NCI-H2196 (cell line): ENCODE measurements at regions not wholly inside any gene's neighbourhood (a gene's known extent, or its start where the extent isn't known, plus 50 kb on each side); places are given as distances from the start of the nearest gene placed in this dataset.

Experiments used
- DNase-seq: peaks from one replicate; lab custom pipeline; 2025; ENCODE audit not compliant: unreplicated experiment; lab: John Stamatoyannopoulos, UW

- DNase-seq = no peak
Observed at GRCh38 chr5:164007064-164007463, 501.6 kb downstream of the MAT2B start.

DNA sequence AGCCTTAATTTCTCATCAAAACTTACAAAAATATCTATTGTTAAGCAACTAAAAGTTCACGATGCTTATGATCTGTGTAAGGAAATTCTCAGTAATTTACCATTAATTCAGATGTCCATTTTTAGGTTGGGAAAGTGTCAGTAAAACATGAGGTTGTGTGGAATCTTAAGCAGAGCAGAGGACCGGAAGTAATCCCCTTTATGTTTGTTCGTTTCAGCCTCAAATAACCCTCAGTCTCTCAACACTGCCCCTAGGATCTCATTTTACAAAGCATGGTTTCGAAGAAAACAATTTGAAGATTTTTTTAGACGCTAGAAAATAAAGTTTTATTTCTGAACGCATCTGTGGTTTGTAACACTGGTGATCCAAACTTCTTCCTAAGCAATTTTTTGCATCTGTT, 504.2 kb downstream of the MAT2B start:
- no peak for DNase-seq

DNA sequence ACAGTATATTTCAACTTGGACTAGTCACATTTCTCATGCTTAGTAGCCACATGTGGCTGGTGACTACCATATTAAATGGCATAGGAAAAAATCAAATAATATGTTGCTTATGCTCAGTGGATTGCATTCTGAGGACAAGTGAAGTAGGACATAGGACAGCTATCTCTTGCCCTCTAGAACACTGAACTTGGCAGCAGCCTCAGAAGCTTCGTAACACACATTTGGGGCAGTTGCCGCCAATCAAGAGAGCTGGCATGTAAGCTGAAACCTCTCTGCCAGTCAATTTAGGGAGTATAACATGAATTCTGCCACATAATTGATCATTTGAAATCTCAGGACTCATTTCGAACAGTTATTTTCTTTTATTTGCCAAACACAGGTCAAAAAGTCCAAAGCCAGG, 505.5 kb downstream of the MAT2B start:
- DNase-seq = no peak

GRCh38 chr5:164012371-164012770, 507.0 kb downstream of the MAT2B start:
- DNase-seq = no peak

- DNase-seq = peak; percentile 68
Observed at GRCh38 chr5:164013077-164013670, 507.8 kb downstream of the MAT2B start.

GRCh38 chr5:164020116-164020515, 514.7 kb downstream of the MAT2B start:
- no peak for DNase-seq

- no peak for DNase-seq
Observed at GRCh38 chr5:164027738-164028137, 522.3 kb downstream of the MAT2B start.

DNA sequence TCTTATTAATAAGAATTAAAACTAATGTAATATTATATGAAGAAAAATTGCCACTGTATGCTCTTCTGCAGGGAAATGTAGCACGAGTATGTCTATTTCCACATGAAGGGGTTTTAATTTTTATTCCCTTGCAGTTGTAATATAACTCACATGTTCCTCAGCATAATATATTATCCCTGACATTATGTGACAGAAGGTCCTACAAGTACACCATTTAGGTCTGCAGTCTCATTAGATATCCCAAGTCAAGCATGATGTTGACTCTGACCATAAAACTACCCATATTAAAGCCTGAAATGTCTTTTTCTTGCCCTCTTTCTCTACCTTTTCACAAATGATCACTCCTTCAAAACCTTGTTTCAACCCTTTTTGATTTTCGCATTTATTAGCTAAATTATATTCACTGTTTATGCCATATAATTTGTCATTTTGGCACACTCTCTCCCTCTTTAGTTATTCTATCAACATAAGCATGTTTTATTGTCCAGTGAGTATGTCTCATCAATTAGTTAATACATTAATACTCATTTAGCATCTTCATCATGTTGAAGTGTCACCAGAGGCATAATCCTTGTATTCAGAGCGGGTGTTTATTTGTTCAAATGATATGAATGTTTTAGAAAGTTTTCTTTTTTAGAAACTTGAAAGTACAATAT, 532.8 kb downstream of the MAT2B start:
- no peak for DNase-seq

- no peak for DNase-seq
Observed at GRCh38 chr5:164041105-164041504, 535.7 kb downstream of the MAT2B start.

GRCh38 chr5:164048359-164048926, 543.0 kb downstream of the MAT2B start:
- no peak for DNase-seq

GRCh38 chr5:164051745-164052144, 546.3 kb downstream of the MAT2B start:
- no peak for DNase-seq

- no peak for DNase-seq
Observed at GRCh38 chr5:164052536-164053093, 547.2 kb downstream of the MAT2B start.

GRCh38 chr5:164053123-164053522, 547.7 kb downstream of the MAT2B start:
- DNase-seq = no peak

DNA sequence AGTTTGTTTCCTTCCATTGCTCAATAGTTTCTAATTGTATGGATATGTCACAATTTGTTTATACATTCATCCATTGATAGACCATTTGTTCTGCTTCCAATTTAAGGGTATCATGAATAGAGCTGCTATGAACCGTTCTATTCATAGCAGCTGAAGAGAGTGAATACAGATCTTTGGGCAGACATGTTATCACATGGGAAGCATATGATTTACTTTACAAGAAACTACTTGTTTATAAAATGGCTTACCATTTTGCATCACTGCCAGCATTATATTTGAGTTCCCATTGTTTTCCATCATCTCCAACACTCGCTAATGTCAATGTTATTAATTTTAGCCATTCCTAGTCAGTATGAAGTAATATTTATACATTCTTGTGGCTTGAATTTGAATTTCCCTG, 549.0 kb downstream of the MAT2B start:
- DNase-seq = no peak

GRCh38 chr5:164057121-164057520, 551.7 kb downstream of the MAT2B start:
- DNase-seq = no peak

DNA sequence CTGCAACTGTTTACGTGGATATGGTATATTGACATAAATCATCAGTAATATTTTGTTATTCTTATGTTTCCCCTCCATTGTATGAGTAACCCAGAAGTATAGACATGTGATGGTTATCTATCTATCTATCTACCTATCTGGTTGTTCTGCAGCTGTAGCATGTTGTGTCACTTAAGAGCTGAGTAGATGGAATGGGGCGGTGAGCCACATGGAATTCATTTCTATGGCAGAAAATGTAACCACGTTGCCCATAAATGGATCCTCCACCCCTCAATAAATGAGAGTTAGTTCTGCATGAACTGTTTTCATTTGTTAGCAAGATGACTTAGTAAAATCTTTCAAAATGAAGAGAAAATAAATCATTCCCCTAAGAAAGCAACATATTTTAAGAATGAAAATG, 553.2 kb downstream of the MAT2B start:
- DNase-seq = no peak

DNA sequence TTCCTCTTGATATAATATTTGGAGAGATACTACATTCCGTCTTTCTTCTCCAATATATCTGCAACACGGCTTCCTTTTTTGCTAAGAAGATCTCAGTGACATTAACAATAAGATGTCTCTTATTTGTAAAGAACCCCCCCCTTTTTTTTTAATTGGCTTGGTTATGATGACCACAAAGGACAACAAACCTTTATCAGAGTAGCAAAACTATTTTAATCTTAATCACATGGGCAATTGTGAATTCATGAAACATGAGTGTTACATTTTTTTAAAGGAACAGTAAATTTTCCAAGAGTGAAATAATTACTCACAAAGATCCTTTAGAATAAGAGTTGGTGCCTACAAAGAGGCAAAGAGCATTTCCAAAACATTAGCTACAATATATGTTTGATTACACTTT, 554.1 kb downstream of the MAT2B start:
- no peak for DNase-seq

DNA sequence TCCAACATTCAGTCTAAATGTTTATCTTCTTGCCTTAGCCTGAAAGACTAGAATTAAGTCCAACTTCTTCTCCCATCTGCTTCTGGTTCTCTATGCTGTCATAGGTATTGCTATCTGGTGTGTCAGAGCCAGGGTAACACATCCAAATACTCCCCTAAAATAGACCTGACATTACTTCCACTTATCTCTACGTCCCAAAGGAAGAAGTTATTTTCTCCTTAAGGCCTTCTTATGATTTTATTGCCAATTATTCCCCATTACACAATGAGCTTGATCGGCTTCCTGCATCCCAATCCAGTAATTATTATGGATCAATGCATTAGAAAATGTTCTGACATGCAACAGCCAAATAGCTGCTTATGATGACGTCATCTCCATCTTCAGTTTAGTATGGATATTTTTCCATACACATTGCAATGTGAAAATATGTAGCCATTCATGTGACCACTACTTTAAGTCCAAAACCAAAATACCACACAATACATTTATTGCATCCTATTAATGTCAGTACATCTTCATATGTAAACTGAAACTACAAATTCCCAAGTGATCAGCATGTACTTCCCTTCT, 555.5 kb downstream of the MAT2B start:
- no peak for DNase-seq

DNA sequence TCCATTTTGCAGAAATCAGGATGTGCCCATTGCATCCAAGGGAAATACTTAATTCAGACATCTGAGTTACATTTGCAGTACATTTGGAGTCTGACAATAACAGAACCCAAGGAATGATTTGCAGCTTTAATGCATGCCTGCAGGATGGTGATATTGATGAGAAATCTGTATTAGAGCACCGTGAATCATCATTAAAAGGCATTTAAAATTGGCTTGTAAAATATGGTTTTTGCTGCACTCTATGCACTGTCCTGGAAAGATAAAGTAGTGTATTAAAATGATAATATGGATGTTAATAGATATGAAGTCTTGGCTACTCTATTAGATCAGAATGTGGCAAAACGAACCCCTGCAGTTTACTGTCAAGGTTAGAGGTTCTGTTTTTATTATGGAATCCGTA, 556.9 kb downstream of the MAT2B start:
- no peak for DNase-seq

GRCh38 chr5:164065266-164065665, 559.8 kb downstream of the MAT2B start:
- DNase-seq = no peak

GRCh38 chr5:164071671-164072070, 566.3 kb downstream of the MAT2B start:
- no peak for DNase-seq

DNA sequence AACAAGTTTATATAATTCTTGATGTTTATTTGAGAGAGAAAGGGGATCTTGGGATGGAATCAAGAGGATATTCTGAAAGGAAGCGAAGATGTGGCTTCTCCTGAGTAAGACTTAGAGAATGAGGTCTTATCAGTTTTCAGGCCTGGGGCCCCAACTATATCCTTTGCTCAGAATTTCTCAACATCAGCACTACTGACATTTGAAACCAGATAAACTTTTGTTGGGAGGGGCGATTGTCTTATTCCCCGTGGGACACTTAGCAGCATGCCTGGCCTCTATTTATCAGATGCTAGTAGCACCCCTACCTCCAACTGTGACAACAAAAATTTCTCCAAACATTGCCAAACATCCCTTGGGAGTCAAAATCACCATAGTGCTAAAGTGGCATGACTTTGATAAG, 567.7 kb downstream of the MAT2B start:
- DNase-seq = no peak
